ENCODE measurements at regions not wholly inside any gene's neighbourhood (a gene's known extent, or its start where the extent isn't known, plus 50 kb on each side); places are given as distances from the start of the nearest gene placed in this dataset.

- ChIA-PET POLR2A (no interaction called here), CTCF (no interaction called here)
Measured at GRCh38 chr6:56407883-56408410, 160.6 kb upstream of the COL21A1 start.

GRCh38 chr6:56406276-56407269, 159.2 kb upstream of the COL21A1 start:
- ChIA-PET CTCF (no interaction called here), POLR2A (no interaction called here)

GRCh38 chr6:56404599-56404998, 157.2 kb upstream of the COL21A1 start:
- POLR2A ChIA-PET, result no interaction called here
- CTCF ChIA-PET, result no interaction called here

- CTCF ChIA-PET, result no interaction called here
- POLR2A ChIA-PET, result no interaction called here
Measured at GRCh38 chr6:56403745-56404144, 156.4 kb upstream of the COL21A1 start.

- POLR2A ChIA-PET, result no interaction called here
Measured at GRCh38 chr6:56401477-56402070, 154.2 kb upstream of the COL21A1 start.

GRCh38 chr6:56400273-56400672, 152.9 kb upstream of the COL21A1 start:
- CTCF ChIA-PET, result interaction anchor here (0.6 kb wide), 1 partner anchor 52 kb away, joined by 3 read pairs; no protein-coding TSS in a partner anchor

More at GRCh38 chr6:56401477-56402070, 154.2 kb upstream of the COL21A1 start:
- CTCF ChIA-PET, result no interaction called here

GRCh38 chr6:56399672-56400263, 152.4 kb upstream of the COL21A1 start:
- POLR2A ChIA-PET, result no interaction called here
- CTCF ChIA-PET, result interaction anchor here (0.6 kb wide), 1 partner anchor 52 kb away, joined by 3 read pairs; no protein-coding TSS in a partner anchor

More at GRCh38 chr6:56400273-56400672, 152.9 kb upstream of the COL21A1 start:
- POLR2A ChIA-PET, result no interaction called here

- CTCF ChIA-PET, result no interaction called here
- POLR2A ChIA-PET, result no interaction called here
Measured at GRCh38 chr6:56399250-56399671, 151.9 kb upstream of the COL21A1 start.

- POLR2A ChIA-PET, result no interaction called here
- CTCF ChIA-PET, result no interaction called here
Measured at GRCh38 chr6:56396435-56396834, 149.1 kb upstream of the COL21A1 start.

GRCh38 chr6:56393615-56394612, 146.5 kb upstream of the COL21A1 start:
- ChIA-PET CTCF (no interaction called here), POLR2A (no interaction called here)

GRCh38 chr6:56388415-56388755, 141.0 kb upstream of the COL21A1 start:
- POLR2A ChIA-PET, result no interaction called here
- CTCF ChIA-PET, result no interaction called here

- CTCF ChIA-PET, result no interaction called here
- POLR2A ChIA-PET, result no interaction called here
Measured at GRCh38 chr6:56387621-56388414, 140.4 kb upstream of the COL21A1 start.

- POLR2A ChIA-PET, result no interaction called here
- CTCF ChIA-PET, result no interaction called here
Measured at GRCh38 chr6:56386717-56387116, 139.3 kb upstream of the COL21A1 start.

GRCh38 chr6:56385981-56386593, 138.7 kb upstream of the COL21A1 start:
- ChIA-PET CTCF (no interaction called here), POLR2A (no interaction called here)

- ChIA-PET CTCF (no interaction called here), POLR2A (no interaction called here)
Measured at GRCh38 chr6:56383160-56383559, 135.8 kb upstream of the COL21A1 start.

- CTCF ChIA-PET, result no interaction called here
Measured at GRCh38 chr6:56382416-56382940, 135.1 kb upstream of the COL21A1 start.

GRCh38 chr6:56381801-56382251, 134.4 kb upstream of the COL21A1 start:
- POLR2A ChIA-PET, result no interaction called here
- CTCF ChIA-PET, result no interaction called here

More at GRCh38 chr6:56382416-56382940, 135.1 kb upstream of the COL21A1 start:
- POLR2A ChIA-PET, result no interaction called here

- CTCF ChIA-PET, result no interaction called here
- POLR2A ChIA-PET, result no interaction called here
Measured at GRCh38 chr6:56380476-56380875, 133.1 kb upstream of the COL21A1 start.

Data from activated CD8-positive, alpha-beta memory T cell treated with anti-CD3 and anti-CD28 coated beads for 36 hours (primary cell).